Upper lobe of left lung (tissue), 4 donors: ENCODE measurements at regions not wholly inside any gene's neighbourhood (a gene's known extent, or its start where the extent isn't known, plus 50 kb on each side); places are given as distances from the start of the nearest gene placed in this dataset.

Source experiments
- CTCF ChIP-seq, 6 experiments: fragments of 450-650 bp in 4 of 6; fragments of 200-600 bp in 2 of 6; sonication (generic) in 2 of 6; IDR thresholded peaks; one replicate each; pipeline ENCODE4 v1.5.1; 2016 to 2019; ENCODE audit warnings: antibody characterized with exemption in 6 of 6
- POLR2A ChIP-seq, 4 donors: fragments of 450-650 bp; IDR thresholded peaks; one replicate each; pipeline ENCODE4 v1.5.1; 2016 to 2017; ENCODE audit warnings: antibody characterized with exemption in 4 of 4, mild to moderate bottlenecking in 2 of 4
- POLR2AphosphoS5 ChIP-seq, 2 donors: sonication (generic); formaldehyde crosslinking; IDR thresholded peaks; one replicate each; pipeline ENCODE4 v1.5.1; 2017; ENCODE audit warnings: antibody characterized with exemption in 2 of 2

GRCh38 chr13:89490661-89491060 lies 1819.5 kb downstream of the SLITRK5 start:
- TF ChIP-seq CTCF (IDR thresholded peaks at IDR 0.05): no peak
- TF ChIP-seq POLR2A (IDR thresholded peaks at IDR 0.05): no peak
- no peak for TF ChIP-seq POLR2AphosphoS5 (IDR thresholded peaks at IDR 0.05)
